Activated naive CD4-positive, alpha-beta T cell treated with anti-CD3 and anti-CD28 coated beads, Interleukin-2, amount 10 ng/mL, durations not matched to agents 7 days and 5 days (primary cell): ENCODE measurements at regions not wholly inside any gene's neighbourhood (a gene's known extent, or its start where the extent isn't known, plus 50 kb on each side); places are given as distances from the start of the nearest gene placed in this dataset.
"Not testable (repeated sequence)": the region's sequence is repeated elsewhere in the genome, so short reads cannot be mapped to it uniquely, and the experiment has no call there.

Experiments used
- CTCF ChIA-PET: fragments of 350-600 bp; sonication (Branson Sonifier 250); formaldehyde crosslinking; loops from one replicate; lab custom pipeline; 2021; ENCODE audit warnings: antibody characterized with exemption; lab: Charles Lee
- DNase-seq: peaks from one replicate; pipeline ENCODE4 v3.0.0-alpha.2; 2020
- H3K27ac Mint-ChIP-seq: one replicate; pipeline ENCODE4 v1.8.0; 2021; ENCODE audit warnings: mild to moderate bottlenecking, moderate library complexity, mixed read lengths
- H3K27me3 Mint-ChIP-seq: one replicate; pipeline ENCODE4 v1.8.0; 2021; ENCODE audit warnings: mild to moderate bottlenecking, mixed read lengths
- H3K36me3 Mint-ChIP-seq: one replicate; pipeline ENCODE4 v1.8.0; 2021; ENCODE audit warnings: mixed read lengths
- H3K4me1 Mint-ChIP-seq: one replicate; pipeline ENCODE4 v1.8.0; 2021; ENCODE audit warnings: mixed read lengths
- H3K4me3 Mint-ChIP-seq: one replicate; pipeline ENCODE4 v1.8.0; 2021; ENCODE audit warnings: mild to moderate bottlenecking, moderate library complexity, mixed read lengths
- H3K9me3 Mint-ChIP-seq: one replicate; pipeline ENCODE4 v1.8.0; 2021; ENCODE audit warnings: mixed read lengths

DNA sequence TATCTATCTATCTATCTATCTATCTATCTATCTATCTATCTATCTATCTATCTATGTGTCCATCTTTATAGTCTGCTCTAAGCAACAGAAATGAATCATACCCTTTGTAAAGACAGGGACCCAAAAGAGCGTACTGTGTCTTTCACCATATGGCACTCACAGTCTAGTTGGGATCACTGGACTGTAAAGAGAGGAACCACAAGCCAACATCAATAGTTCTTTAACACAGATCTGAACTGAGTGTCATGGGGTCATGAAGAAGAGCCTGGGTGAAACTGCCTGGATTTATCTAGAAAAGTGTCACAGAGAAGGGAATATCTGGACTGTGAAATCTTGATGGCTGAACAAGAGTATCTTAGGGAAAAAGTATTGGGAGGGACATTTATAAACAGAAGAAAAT lies 619.1 kb upstream of the SOX9 start:
- no peaks in the 10 kb centered on the region for H3K27me3 Mint-ChIP-seq
- no peak overlapping the region for H3K4me3 Mint-ChIP-seq
- peaks cover 13% of the 10 kb centered on the region for H3K9me3 Mint-ChIP-seq
- H3K27ac Mint-ChIP-seq = no peak overlapping the region
- H3K36me3 Mint-ChIP-seq = no peaks in the 10 kb centered on the region
- CTCF ChIA-PET = no interaction called here
- DNase-seq = no peak
- H3K4me1 Mint-ChIP-seq = no peaks in the 10 kb centered on the region

- no peaks in the 10 kb centered on the region for H3K27me3 Mint-ChIP-seq
- H3K4me3 Mint-ChIP-seq = no peak overlapping the region
These were observed 618.4 kb upstream of the SOX9 start for GRCh38 chr17:71502443-71502842.

DNA sequence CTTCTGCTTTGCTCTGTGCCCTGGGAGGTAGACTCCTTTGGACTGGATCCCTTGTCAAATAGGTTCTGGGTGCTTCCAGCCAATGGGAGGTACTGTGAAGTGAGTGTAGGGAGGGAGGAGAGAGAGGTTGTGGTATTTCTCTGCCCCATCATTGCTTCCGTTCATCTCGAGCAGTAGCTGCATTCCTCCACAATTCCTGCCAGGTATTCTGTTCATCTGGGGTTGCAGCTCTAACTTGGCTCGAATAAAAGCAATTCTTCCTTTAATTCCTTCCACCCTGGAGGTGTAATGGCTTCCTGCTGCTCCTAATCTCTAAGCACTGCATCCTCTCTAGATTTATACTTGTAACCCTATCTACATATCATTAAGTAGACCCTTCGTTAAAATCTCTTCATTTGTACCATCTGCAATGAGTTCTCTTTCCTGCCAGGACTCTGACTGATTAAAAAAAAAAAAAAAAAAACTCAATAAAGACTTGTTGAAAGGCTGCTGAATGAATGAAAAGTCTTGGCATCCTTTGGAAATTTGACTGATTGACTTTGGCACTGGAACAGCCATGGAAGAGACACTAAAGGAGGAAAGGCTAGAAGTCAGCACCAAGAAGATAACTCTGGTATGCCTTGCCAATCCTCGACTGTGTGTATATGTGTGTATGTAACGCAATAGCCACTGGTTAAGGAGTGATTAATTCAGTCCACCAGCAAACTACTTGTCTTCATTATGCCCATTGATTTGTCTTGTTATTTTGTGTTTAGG lies 616.9 kb upstream of the SOX9 start:
- DNase-seq = no peak
- Mint-ChIP-seq H3K27me3 (no peaks in the 10 kb centered on the region), H3K9me3 (peaks cover 23% of the 10 kb centered on the region), H3K27ac (no peak overlapping the region), H3K4me3 (no peak overlapping the region), H3K4me1 (no peaks in the 10 kb centered on the region), H3K36me3 (no peaks in the 10 kb centered on the region)
- CTCF ChIA-PET = no interaction called here

More at GRCh38 chr17:71502443-71502842, 618.4 kb upstream of the SOX9 start:
- H3K36me3 Mint-ChIP-seq = no peaks in the 10 kb centered on the region
- no peak overlapping the region for H3K27ac Mint-ChIP-seq
- DNase-seq = no peak
- CTCF ChIA-PET = no interaction called here
- H3K9me3 Mint-ChIP-seq = peaks cover 15% of the 10 kb centered on the region
- no peaks in the 10 kb centered on the region for H3K4me1 Mint-ChIP-seq

- Mint-ChIP-seq H3K4me3 (no peak overlapping the region), H3K27ac (no peak overlapping the region), H3K27me3 (no peaks in the 10 kb centered on the region), H3K9me3 (peaks cover 20% of the 10 kb centered on the region), H3K4me1 (no peaks in the 10 kb centered on the region), H3K36me3 (no peaks in the 10 kb centered on the region)
- no peak for DNase-seq
- CTCF ChIA-PET = no interaction called here
These were observed 615.6 kb upstream of the SOX9 start for GRCh38 chr17:71505200-71505599.

- H3K4me3 Mint-ChIP-seq = no peak overlapping the region
- no peaks in the 10 kb centered on the region for H3K36me3 Mint-ChIP-seq
- peaks cover 20% of the 10 kb centered on the region for H3K9me3 Mint-ChIP-seq
- no peak for DNase-seq
- H3K4me1 Mint-ChIP-seq = no peaks in the 10 kb centered on the region
- CTCF ChIA-PET = no interaction called here
- no peak overlapping the region for H3K27ac Mint-ChIP-seq
- no peaks in the 10 kb centered on the region for H3K27me3 Mint-ChIP-seq
These were observed 614.8 kb upstream of the SOX9 start for GRCh38 chr17:71505981-71506380.

- Mint-ChIP-seq H3K27ac (no peak overlapping the region), H3K27me3 (no peaks in the 10 kb centered on the region), H3K4me3 (no peak overlapping the region), H3K36me3 (no peaks in the 10 kb centered on the region), H3K4me1 (no peaks in the 10 kb centered on the region), H3K9me3 (peaks cover 16% of the 10 kb centered on the region)
- CTCF ChIA-PET = no interaction called here
- DNase-seq = no peak
These were observed 609.4 kb upstream of the SOX9 start for GRCh38 chr17:71511266-71511995.

- CTCF ChIA-PET, H3K4me3 Mint-ChIP-seq, H3K36me3 Mint-ChIP-seq, H3K27me3 Mint-ChIP-seq, DNase-seq, H3K27ac Mint-ChIP-seq, H3K4me1 Mint-ChIP-seq: not testable (repeated sequence)
- peaks cover 13% of the 10 kb centered on the region for H3K9me3 Mint-ChIP-seq
These were observed 607.1 kb upstream of the SOX9 start for GRCh38 chr17:71513725-71514124.

GRCh38 chr17:71516149-71516548 lies 604.7 kb upstream of the SOX9 start:
- no peak for DNase-seq
- CTCF ChIA-PET = no interaction called here
- Mint-ChIP-seq H3K4me3 (no peak overlapping the region), H3K27ac (no peak overlapping the region), H3K36me3 (no peaks in the 10 kb centered on the region), H3K9me3 (peaks cover 14% of the 10 kb centered on the region), H3K27me3 (no peaks in the 10 kb centered on the region), H3K4me1 (no peaks in the 10 kb centered on the region)

DNA sequence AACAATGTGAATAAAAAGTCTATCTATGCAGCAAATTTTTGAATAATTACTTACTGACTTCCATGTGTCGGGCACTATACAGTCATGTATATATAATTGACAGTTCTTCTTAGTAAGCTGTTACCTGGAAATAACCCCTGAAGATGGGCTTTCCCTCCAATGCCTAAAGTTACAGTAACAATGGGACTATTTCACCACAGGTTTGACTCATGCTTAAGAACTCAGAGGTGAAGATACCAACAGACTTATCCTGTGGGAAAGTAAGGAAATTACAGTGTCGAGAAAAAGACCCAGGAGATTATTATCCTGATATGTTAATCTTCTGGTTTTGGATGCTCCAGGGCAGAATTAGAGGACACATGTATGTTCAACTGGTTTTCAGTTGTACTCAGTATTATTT lies 601.5 kb upstream of the SOX9 start:
- no peaks in the 10 kb centered on the region for H3K36me3 Mint-ChIP-seq
- H3K9me3 Mint-ChIP-seq = peaks cover 23% of the 10 kb centered on the region
- no peak overlapping the region for H3K27ac Mint-ChIP-seq
- H3K4me3 Mint-ChIP-seq = no peak overlapping the region
- no peak for DNase-seq
- no peaks in the 10 kb centered on the region for H3K27me3 Mint-ChIP-seq
- H3K4me1 Mint-ChIP-seq = no peaks in the 10 kb centered on the region
- CTCF ChIA-PET = no interaction called here

DNA sequence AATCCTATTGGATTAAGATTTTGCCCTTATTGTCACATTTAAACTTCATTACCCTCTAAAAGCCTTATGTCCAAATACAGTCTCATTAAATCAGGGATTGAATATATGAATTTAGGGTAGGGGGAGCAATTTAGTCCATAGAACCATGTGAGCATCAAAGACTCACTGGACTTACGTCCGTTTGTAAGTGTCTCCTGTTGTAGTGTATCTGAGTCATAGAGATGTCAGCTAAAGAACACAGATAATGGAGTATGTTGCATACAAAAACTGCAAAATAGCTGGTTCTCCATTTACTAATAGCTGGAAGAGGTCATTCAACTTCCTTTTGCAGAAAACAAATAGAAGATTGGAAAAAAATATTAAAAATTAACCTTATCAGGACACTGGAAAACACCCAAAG lies 599.1 kb upstream of the SOX9 start:
- Mint-ChIP-seq H3K4me1 (no peaks in the 10 kb centered on the region), H3K36me3 (no peaks in the 10 kb centered on the region), H3K27ac (no peak overlapping the region), H3K27me3 (no peaks in the 10 kb centered on the region), H3K4me3 (no peak overlapping the region), H3K9me3 (peaks cover 16% of the 10 kb centered on the region)
- CTCF ChIA-PET = no interaction called here
- DNase-seq = no peak

GRCh38 chr17:71522383-71522782 lies 598.4 kb upstream of the SOX9 start:
- no peaks in the 10 kb centered on the region for H3K4me1 Mint-ChIP-seq
- CTCF ChIA-PET = no interaction called here
- H3K36me3 Mint-ChIP-seq = no peaks in the 10 kb centered on the region
- no peak overlapping the region for H3K27ac Mint-ChIP-seq
- no peak for DNase-seq
- H3K9me3 Mint-ChIP-seq = peaks cover 16% of the 10 kb centered on the region
- H3K4me3 Mint-ChIP-seq = no peak overlapping the region
- H3K27me3 Mint-ChIP-seq = no peaks in the 10 kb centered on the region

GRCh38 chr17:71527311-71527710 lies 593.5 kb upstream of the SOX9 start:
- CTCF ChIA-PET = no interaction called here
- Mint-ChIP-seq H3K27me3 (no peaks in the 10 kb centered on the region), H3K4me1 (no peaks in the 10 kb centered on the region), H3K27ac (no peak overlapping the region), H3K9me3 (peaks cover 5% of the 10 kb centered on the region), H3K4me3 (no peak overlapping the region), H3K36me3 (no peaks in the 10 kb centered on the region)
- no peak for DNase-seq

GRCh38 chr17:71528210-71528609 lies 592.6 kb upstream of the SOX9 start:
- no peaks in the 10 kb centered on the region for H3K4me1 Mint-ChIP-seq
- H3K27ac Mint-ChIP-seq = no peak overlapping the region
- DNase-seq = no peak
- H3K36me3 Mint-ChIP-seq = no peaks in the 10 kb centered on the region
- no peaks in the 10 kb centered on the region for H3K27me3 Mint-ChIP-seq
- no peaks in the 10 kb centered on the region for H3K9me3 Mint-ChIP-seq
- no peak overlapping the region for H3K4me3 Mint-ChIP-seq
- CTCF ChIA-PET = no interaction called here

GRCh38 chr17:71530248-71530647 lies 590.6 kb upstream of the SOX9 start:
- DNase-seq = no peak
- no peaks in the 10 kb centered on the region for H3K4me1 Mint-ChIP-seq
- no peaks in the 10 kb centered on the region for H3K27me3 Mint-ChIP-seq
- H3K36me3 Mint-ChIP-seq = no peaks in the 10 kb centered on the region
- H3K27ac Mint-ChIP-seq = no peak overlapping the region
- H3K9me3 Mint-ChIP-seq = no peaks in the 10 kb centered on the region
- H3K4me3 Mint-ChIP-seq = no peak overlapping the region
- CTCF ChIA-PET = no interaction called here

DNA sequence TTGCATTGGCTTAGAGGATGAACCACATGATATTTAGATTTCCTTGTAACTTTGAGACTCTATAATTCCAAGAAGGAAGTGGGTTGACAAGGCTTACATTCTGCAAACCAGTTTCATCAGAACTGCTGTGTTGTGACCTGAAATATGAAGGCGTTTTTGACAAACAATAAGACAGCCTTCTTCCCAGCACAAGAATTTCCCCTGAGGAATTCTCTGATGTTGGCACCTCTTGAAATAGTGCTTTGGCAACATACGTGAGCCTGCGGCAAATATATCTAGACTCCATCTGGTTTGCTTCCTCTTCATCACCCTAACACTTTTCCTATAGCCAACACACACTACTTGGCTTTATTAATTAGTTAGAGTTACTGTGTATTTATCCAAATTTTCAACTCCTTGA lies 585.5 kb upstream of the SOX9 start:
- CTCF ChIA-PET = no interaction called here

More for the DNA sequence above, 585.5 kb upstream of the SOX9 start:
- Mint-ChIP-seq H3K4me1 (no peaks in the 10 kb centered on the region), H3K27me3 (no peaks in the 10 kb centered on the region), H3K27ac (no peak overlapping the region), H3K36me3 (no peaks in the 10 kb centered on the region), H3K9me3 (no peaks in the 10 kb centered on the region), H3K4me3 (no peak overlapping the region)
- DNase-seq = no peak
